Heart left ventricle (tissue), 16 donors: ENCODE measurements at regions not wholly inside any gene's neighbourhood (a gene's known extent, or its start where the extent isn't known, plus 50 kb on each side); places are given as distances from the start of the nearest gene placed in this dataset.

Source experiments
- ATAC-seq, 4 donors: fragments of 200-7000 bp; cut with Tn5 transposase; one replicate each; pipeline ENCODE4 v1.9.1; 2020 to 2022; ENCODE audit warnings: moderate library complexity in 4 of 4, mild to moderate bottlenecking in 3 of 4, moderate number of reproducible peaks in 1 of 4
- DNase-seq, 5 donors: peaks; one replicate each; pipeline ENCODE4 v3.0.0-alpha.2; 2020
- H3K27ac ChIP-seq, 12 donors: fragments of 200-600 bp; sonication (generic) in 4 of 12; one replicate each; pipeline versions ENCODE4 v1.5.0 to v1.8.0; 2016 to 2022; ENCODE audit warnings: mild to moderate bottlenecking in 2 of 12
- H3K27me3 ChIP-seq, 9 donors: fragments of 200-600 bp; sonication (generic) in 2 of 9; one replicate each; pipeline versions ENCODE4 v1.5.1 to v1.8.0; 2016 to 2022; ENCODE audit warnings: mild to moderate bottlenecking in 3 of 9
- H3K36me3 ChIP-seq, 9 donors: fragments of 200-600 bp; sonication (generic) in 2 of 9; one replicate each; pipeline versions ENCODE4 v1.5.0 to v1.8.0; 2018 to 2022; ENCODE audit warnings: mild to moderate bottlenecking in 2 of 9
- H3K4me1 ChIP-seq, 12 donors: fragments of 200-600 bp; sonication (generic) in 4 of 12; one replicate each; pipeline versions ENCODE4 v1.5.0 to v1.8.0; 2016 to 2022; ENCODE audit warnings: mild to moderate bottlenecking in 3 of 12
- H3K4me3 ChIP-seq, 12 donors: fragments of 200-600 bp; sonication (generic) in 4 of 12; one replicate each; pipeline versions ENCODE4 v1.5.0 to v1.8.0; 2017 to 2022; ENCODE audit warnings: mild to moderate bottlenecking in 9 of 12, moderate library complexity in 4 of 12
- H3K9me3 ChIP-seq, 12 donors: fragments of 200-600 bp; sonication (generic) in 4 of 12; one replicate each; pipeline versions ENCODE4 v1.5.0 to v1.8.0; 2016 to 2022; ENCODE audit warnings: mild to moderate bottlenecking in 1 of 12
- POLR2A ChIP-seq, 2 donors: fragments of 450-650 bp; IDR thresholded peaks; one replicate each; pipeline ENCODE4 v1.6.1; 2017; ENCODE audit warnings: antibody characterized with exemption in 2 of 2, mild to moderate bottlenecking in 2 of 2, moderate library complexity in 2 of 2
- WGBS, 4 donors: extraction: QIAGEN DNeasy Blood & Tissue Kit in 2 of 4; methylation state at CpG; one replicate each; pipeline versions ENCODE4 v1.1.5 to v1.1.7; 2013 to 2018; 5-methylcytosine and 5-hydroxymethylcytosine counted together
- intact Hi-C, 10 donors: fragments of 100-400 bp; cut with DNase I; formaldehyde crosslinking; loops; one replicate each; pipeline versions ENCODE4 v1.11.1 to v1.14.2; 2022
- TF ChIP-seq, protein P1 (sequence below), 12 donors: fragments of 200-600 bp; sonication (generic) in 4 of 12; IDR thresholded peaks; one replicate each; pipeline versions ENCODE4 v1.5.0 to v1.8.0; 2018 to 2022; ENCODE audit warnings: antibody characterized with exemption in 12 of 12, mild to moderate bottlenecking in 5 of 12
- donor health status: ischemic (EF 13 %, LVEDD 7.1; RV severe dilation, severe dysfunction).
- donor health status: healthy with polysubstance abuse.
- donor health status: DM: no; HTN: yes; CAD: no.
- donor health status: DM: no; HTN: no; CAD: no.
- donor health status: ischemic (EF 25% LVEDD 6.9; RV normal size, moderate dysfunction).
- donor health status: ischemic (EF 25% LVEDD 5.7; RV mildly dilated, moderate dysfunction).
- donor health status: healthy.
- donor health status: DM: yes; HTN: yes; CAD: no.
- donor health status: ischemic (EF 35%, LVEDD 5.7; RV mildly dilated, moderate dysfunction).
- donor health status: nonischemic (EF 11% LVEDD 7.7; RV severe dilation, severe dysfunction).
- donor health status: DM: yes; HTN: yes; CAD: no.
- donor health status: PGD.
- donor health status: ischemic (EF 29% LVEDD 5.4; RV normal size, mild dysfunction).
- donor health status: nonischemic (EF 23%, LVEDD 6.1; RV moderate dilation, normal function).

DNA sequence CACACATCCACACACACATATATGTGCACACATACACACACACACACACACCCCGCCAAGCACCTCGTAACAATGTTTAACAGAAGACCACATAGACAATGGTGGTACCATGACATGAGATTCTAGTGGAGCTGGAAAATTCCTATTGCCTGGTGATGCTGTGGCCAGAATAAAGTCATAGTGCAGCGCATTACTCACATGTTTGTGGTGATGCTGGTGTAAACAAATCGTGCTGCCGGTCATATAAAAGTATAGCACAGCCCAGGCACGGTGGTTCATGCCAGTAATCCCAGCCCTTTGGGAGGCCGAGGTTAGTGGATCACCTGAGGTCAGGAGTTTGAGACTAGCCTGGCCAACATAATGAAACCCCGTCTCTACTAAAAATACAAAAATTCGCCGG is 275.2 kb downstream of the TRIML1 start:
- Histone ChIP-seq H3K27me3 (no peaks in the 10 kb centered on the region), H3K9me3 (no peaks in the 10 kb centered on the region), H3K4me1 (no peaks in the 10 kb centered on the region), H3K27ac (no peak overlapping the region), H3K4me3 (no peak overlapping the region), H3K36me3 (no peaks in the 10 kb centered on the region)
- TF ChIP-seq, protein P1, sequence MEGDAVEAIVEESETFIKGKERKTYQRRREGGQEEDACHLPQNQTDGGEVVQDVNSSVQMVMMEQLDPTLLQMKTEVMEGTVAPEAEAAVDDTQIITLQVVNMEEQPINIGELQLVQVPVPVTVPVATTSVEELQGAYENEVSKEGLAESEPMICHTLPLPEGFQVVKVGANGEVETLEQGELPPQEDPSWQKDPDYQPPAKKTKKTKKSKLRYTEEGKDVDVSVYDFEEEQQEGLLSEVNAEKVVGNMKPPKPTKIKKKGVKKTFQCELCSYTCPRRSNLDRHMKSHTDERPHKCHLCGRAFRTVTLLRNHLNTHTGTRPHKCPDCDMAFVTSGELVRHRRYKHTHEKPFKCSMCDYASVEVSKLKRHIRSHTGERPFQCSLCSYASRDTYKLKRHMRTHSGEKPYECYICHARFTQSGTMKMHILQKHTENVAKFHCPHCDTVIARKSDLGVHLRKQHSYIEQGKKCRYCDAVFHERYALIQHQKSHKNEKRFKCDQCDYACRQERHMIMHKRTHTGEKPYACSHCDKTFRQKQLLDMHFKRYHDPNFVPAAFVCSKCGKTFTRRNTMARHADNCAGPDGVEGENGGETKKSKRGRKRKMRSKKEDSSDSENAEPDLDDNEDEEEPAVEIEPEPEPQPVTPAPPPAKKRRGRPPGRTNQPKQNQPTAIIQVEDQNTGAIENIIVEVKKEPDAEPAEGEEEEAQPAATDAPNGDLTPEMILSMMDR (IDR thresholded peaks at IDR 0.05) = no peak
- TF ChIP-seq POLR2A (IDR thresholded peaks at IDR 0.05) = no peak
- WGBS, 4 donors = 93 to 96% (median 94%) methylated on average over 10 of the region's 10 CpGs
- no peak for ATAC-seq
- intact Hi-C loops = no loop called here
- no peak for DNase-seq

DNA sequence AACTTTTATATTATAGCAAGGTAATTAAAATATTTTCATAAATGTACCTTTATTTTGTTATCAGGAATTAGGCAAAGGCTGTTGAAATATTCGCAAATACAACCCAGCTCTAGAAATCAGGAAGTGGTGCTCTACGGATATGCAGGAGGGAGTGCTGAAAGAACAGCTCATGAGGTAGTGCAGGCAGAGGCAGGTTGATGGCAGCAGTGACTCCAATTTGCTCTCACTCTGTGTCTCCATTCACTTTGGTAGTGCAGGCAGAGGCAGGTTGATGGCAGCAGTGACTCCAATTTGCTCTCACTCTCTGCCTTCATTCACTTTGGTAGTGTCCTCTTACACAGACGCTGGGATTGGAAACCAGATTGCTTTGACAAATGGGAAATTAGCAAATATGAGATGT is 277.9 kb downstream of the TRIML1 start:
- ATAC-seq (no peak), DNase-seq (no peak)
- TF ChIP-seq, protein P1 (IDR thresholded peaks at IDR 0.05) = no peak
- no peak for TF ChIP-seq POLR2A (IDR thresholded peaks at IDR 0.05)
- H3K9me3 ChIP-seq = no peaks in the 10 kb centered on the region
- no peaks in the 10 kb centered on the region for H3K4me1 ChIP-seq
- 35 to 47% (median 41%) methylated on average over 3 of the region's 3 CpGs for WGBS, 4 donors
- no peak overlapping the region for H3K4me3 ChIP-seq
- no peaks in the 10 kb centered on the region for H3K27me3 ChIP-seq
- H3K27ac ChIP-seq = no peak overlapping the region
- no peaks in the 10 kb centered on the region for H3K36me3 ChIP-seq
- intact Hi-C loops = no loop called here

DNA sequence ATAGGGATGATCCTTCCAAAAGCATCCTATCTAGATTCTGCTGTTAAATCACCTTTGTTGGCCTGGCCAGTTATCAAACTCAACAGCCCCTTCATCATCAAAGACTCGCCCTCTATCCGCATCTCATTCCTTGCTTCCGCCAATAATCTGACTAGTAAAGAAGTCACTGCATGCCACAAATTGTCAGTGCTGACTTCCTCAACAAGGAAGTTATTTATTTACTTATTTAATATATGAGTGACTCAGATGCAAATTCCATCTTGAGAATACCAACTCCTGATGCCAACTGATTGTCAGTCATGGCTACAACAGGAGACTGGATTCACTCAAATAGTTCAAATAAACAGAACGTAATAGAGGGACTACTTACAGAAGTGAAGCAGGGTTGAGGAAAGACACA is 283.8 kb downstream of the TRIML1 start:
- DNase-seq = no peak
- no peaks in the 10 kb centered on the region for H3K4me1 ChIP-seq
- intact Hi-C loops = no loop called here
- ATAC-seq = no peak
- H3K36me3 ChIP-seq = no peaks in the 10 kb centered on the region
- WGBS, 4 donors = 77 to 89% (median 83%) methylated on average over 4 of the region's 4 CpGs
- H3K27me3 ChIP-seq = no peaks in the 10 kb centered on the region
- no peak overlapping the region for H3K4me3 ChIP-seq
- H3K27ac ChIP-seq = no peak overlapping the region
- peaks cover 0 to 6% (median 0%) of the 10 kb centered on the region in 12 donors for H3K9me3 ChIP-seq
- TF ChIP-seq, protein P1 (IDR thresholded peaks at IDR 0.05) = no peak
- TF ChIP-seq POLR2A (IDR thresholded peaks at IDR 0.05) = no peak

DNA sequence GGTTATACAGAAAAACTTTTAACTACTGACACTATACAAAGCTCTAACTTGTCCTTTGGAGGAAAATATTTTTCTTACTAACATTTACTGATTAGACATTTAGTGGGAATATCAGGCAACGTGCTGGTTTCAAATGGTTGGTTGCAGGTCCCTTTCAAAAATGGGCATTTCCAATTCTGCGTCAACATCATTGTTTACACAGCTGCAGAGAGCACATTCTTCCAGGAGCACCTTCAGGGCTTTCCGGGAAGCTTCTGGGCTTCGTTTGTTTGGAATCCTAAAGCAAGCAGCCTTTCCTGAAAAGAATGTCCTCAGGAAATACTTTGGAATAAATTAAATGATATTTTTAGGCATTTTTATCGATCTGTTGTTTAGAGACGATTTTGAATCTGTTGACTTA is 289.7 kb downstream of the TRIML1 start:
- H3K4me1 ChIP-seq = peaks cover 0 to 6% (median 0%) of the 10 kb centered on the region in 12 donors
- 35 to 36% (median 35%) methylated on average over 6 of the region's 6 CpGs for WGBS, 4 donors
- intact Hi-C loops = no loop called here
- no peaks in the 10 kb centered on the region for H3K36me3 ChIP-seq
- ATAC-seq = no peak
- DNase-seq = no peak
- H3K27me3 ChIP-seq = no peaks in the 10 kb centered on the region
- no peak overlapping the region for H3K4me3 ChIP-seq
- no peak overlapping the region for H3K27ac ChIP-seq
- TF ChIP-seq, protein P1 (IDR thresholded peaks at IDR 0.05) = no peak
- no peak for TF ChIP-seq POLR2A (IDR thresholded peaks at IDR 0.05)
- H3K9me3 ChIP-seq = peaks cover 0 to 6% (median 0%) of the 10 kb centered on the region in 12 donors
